ENCODE measurements at regions not wholly inside any gene's neighbourhood (a gene's known extent, or its start where the extent isn't known, plus 50 kb on each side); places are given as distances from the start of the nearest gene placed in this dataset.

- in situ Hi-C loops (cut with MboI; ENCODE audit: low pct_ligation_motif_present in 1 of 4, low pct_unique_long_range_greater_than_20kb in 1 of 4, low sequenced_read_pairs in 3 of 4) = no loop called here
- H3K36me3 ChIP-seq = no peaks in the 10 kb centered on the region
- H3K27me3 ChIP-seq = no peaks in the 10 kb centered on the region
- H3K4me1 ChIP-seq = no peaks in the 10 kb centered on the region
- no peak overlapping the region for H3K4me3 ChIP-seq
- DNase-seq = no peak
- TF ChIP-seq, protein P1, sequence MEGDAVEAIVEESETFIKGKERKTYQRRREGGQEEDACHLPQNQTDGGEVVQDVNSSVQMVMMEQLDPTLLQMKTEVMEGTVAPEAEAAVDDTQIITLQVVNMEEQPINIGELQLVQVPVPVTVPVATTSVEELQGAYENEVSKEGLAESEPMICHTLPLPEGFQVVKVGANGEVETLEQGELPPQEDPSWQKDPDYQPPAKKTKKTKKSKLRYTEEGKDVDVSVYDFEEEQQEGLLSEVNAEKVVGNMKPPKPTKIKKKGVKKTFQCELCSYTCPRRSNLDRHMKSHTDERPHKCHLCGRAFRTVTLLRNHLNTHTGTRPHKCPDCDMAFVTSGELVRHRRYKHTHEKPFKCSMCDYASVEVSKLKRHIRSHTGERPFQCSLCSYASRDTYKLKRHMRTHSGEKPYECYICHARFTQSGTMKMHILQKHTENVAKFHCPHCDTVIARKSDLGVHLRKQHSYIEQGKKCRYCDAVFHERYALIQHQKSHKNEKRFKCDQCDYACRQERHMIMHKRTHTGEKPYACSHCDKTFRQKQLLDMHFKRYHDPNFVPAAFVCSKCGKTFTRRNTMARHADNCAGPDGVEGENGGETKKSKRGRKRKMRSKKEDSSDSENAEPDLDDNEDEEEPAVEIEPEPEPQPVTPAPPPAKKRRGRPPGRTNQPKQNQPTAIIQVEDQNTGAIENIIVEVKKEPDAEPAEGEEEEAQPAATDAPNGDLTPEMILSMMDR (IDR thresholded peaks at IDR 0.05) = no peak
- TF ChIP-seq POLR2A (IDR thresholded peaks at IDR 0.05) (no peak), EP300 (IDR thresholded peaks at IDR 0.05; ENCODE audit: low read depth) (no peak), POLR2AphosphoS5 (IDR thresholded peaks at IDR 0.05) (no peak)
- H3K9me3 ChIP-seq = no peaks in the 10 kb centered on the region
- no peak overlapping the region for H3K27ac ChIP-seq
- intact Hi-C loops (cut with DNase I; ENCODE audit: low total_unique reads) = no loop called here
- 64 to 70% methylated on average over 2 to 5 of the region's 5 CpGs for WGBS, 2 donors (ENCODE audit: low coverage in 1 of 2)
These were observed 83.5 kb upstream of the RAPGEF2 start for GRCh38 chr4:159019356-159019755.

DNA sequence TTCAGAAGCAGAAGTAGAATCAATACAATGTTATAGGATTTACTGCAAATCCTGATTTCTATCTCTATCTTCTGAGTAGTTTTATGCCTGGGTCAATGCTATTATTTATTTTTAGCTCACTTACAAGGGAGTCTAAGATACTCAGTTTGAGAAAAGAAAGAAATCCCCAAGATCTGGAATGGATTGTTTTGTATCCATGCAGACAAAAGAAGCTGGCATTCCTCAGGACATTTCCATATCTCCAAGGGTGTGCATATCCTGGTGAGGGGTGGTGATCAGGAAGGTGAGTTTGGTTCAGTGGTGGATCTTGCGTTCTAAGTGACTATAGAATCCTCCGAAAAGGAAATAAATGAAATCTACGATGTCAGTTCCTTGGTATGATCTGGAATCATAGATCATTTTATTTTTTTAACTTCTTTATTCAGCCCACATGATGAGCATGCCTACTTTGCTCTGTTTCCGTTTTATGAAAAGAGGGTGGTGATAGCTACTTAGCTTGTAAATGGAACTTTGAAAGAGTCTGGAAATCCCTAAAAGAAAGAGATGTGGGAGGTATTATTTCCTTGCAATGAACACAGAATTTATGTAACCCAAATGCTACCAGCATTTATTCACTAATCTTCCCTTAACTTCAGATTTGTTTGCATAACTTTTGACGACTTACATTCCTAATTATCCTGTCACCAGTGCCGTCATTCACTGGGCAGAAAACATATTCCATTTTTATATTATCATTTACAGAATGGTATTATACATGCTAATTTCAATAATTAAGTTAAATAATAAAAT is 81.1 kb upstream of the RAPGEF2 start:
- no peaks in the 10 kb centered on the region for H3K9me3 ChIP-seq
- TF ChIP-seq POLR2AphosphoS5 (IDR thresholded peaks at IDR 0.05) (no peak), EP300 (IDR thresholded peaks at IDR 0.05; ENCODE audit: low read depth) (no peak), POLR2A (IDR thresholded peaks at IDR 0.05) (no peak)
- TF ChIP-seq, protein P1 (IDR thresholded peaks at IDR 0.05) = no peak
- 81 to 84% methylated on average over 6 of the region's 6 CpGs for WGBS, 2 donors (ENCODE audit: low coverage in 1 of 2)
- DNase-seq = no peak
- H3K4me1 ChIP-seq = no peaks in the 10 kb centered on the region
- in situ Hi-C loops (cut with MboI; ENCODE audit: low pct_ligation_motif_present in 1 of 4, low pct_unique_long_range_greater_than_20kb in 1 of 4, low sequenced_read_pairs in 3 of 4) = no loop called here
- intact Hi-C loops (cut with DNase I; ENCODE audit: low total_unique reads) = no loop called here
- H3K4me3 ChIP-seq = no peak overlapping the region
- no peaks in the 10 kb centered on the region for H3K27me3 ChIP-seq
- H3K27ac ChIP-seq = no peak overlapping the region
- no peaks in the 10 kb centered on the region for H3K36me3 ChIP-seq

DNA sequence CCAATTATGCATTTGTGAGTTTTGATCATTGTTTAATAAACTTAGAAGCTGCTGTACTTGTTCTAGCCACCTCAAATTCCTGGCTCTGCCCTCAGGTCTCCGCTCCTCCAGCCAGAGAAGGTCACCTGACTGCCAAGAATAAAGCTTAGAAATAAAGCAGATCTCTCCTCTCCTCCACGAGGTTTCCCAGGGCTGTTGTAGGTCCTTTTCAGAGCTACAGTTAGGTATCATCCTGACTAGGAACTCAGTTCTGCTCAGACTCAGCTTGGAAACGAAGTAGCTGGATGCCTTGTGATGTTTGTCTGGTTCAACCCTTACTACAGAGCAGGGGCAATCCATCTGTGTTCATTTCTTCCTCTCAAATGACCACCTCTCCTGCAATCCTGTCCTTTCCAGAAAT is 79.1 kb upstream of the RAPGEF2 start:
- H3K27ac ChIP-seq = peak overlapping the region in 3 of 4 donors; percentile 23 to 61 (median 45)
- TF ChIP-seq, protein P1 (IDR thresholded peaks at IDR 0.05) = no peak
- TF ChIP-seq POLR2A (IDR thresholded peaks at IDR 0.05) = no peak
- no peak for TF ChIP-seq EP300 (IDR thresholded peaks at IDR 0.05; ENCODE audit: low read depth)
- peak; percentile 46 to 79 (median 65) for TF ChIP-seq POLR2AphosphoS5 (IDR thresholded peaks at IDR 0.05)
- H3K27me3 ChIP-seq = no peaks in the 10 kb centered on the region
- in situ Hi-C loops (cut with MboI; ENCODE audit: low pct_ligation_motif_present in 1 of 4, low pct_unique_long_range_greater_than_20kb in 1 of 4, low sequenced_read_pairs in 3 of 4) = no loop called here
- H3K4me3 ChIP-seq = no peak overlapping the region
- intact Hi-C loops (cut with DNase I; ENCODE audit: low total_unique reads) = no loop called here
- DNase-seq = no peak
- H3K36me3 ChIP-seq = no peaks in the 10 kb centered on the region
- WGBS, 2 donors (ENCODE audit: low coverage in 1 of 2) = 60 to 70% methylated on average over 1 to 3 of the region's 3 CpGs
- no peaks in the 10 kb centered on the region for H3K4me1 ChIP-seq
- H3K9me3 ChIP-seq = no peaks in the 10 kb centered on the region

DNA sequence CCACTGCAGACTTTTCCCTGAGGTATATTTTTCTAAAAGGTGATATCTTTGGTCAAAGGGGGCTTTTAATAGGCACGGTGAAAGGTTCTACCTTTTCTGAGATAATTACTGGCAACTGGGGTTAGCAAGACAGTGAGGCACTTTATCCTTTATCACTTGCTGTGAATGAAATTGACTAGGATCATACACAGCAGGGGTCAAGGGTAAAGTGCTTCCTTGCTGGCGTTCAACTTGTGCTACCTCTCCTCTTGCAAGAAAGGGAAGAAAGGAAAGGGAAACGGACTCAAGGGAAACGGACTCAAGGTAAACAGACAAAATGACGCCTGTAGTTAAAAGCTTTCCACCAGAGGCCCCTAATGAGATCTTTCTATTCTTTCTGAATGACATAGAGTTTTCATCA is 78.6 kb upstream of the RAPGEF2 start:
- 70 to 72% methylated on average over 5 of the region's 5 CpGs for WGBS, 2 donors (ENCODE audit: low coverage in 1 of 2)
- peak overlapping the region in 3 of 4 donors; percentile 23 to 61 (median 42) for H3K27ac ChIP-seq

More for the DNA sequence above, 78.6 kb upstream of the RAPGEF2 start:
- in situ Hi-C loops (cut with MboI; ENCODE audit: low pct_ligation_motif_present in 1 of 4, low pct_unique_long_range_greater_than_20kb in 1 of 4, low sequenced_read_pairs in 3 of 4) (no loop called here), intact Hi-C loops (cut with DNase I; ENCODE audit: low total_unique reads) (no loop called here)
- Histone ChIP-seq H3K4me3 (no peak overlapping the region), H3K4me1 (no peaks in the 10 kb centered on the region), H3K36me3 (no peaks in the 10 kb centered on the region), H3K9me3 (no peaks in the 10 kb centered on the region), H3K27me3 (no peaks in the 10 kb centered on the region)
- TF ChIP-seq EP300 (IDR thresholded peaks at IDR 0.05; ENCODE audit: low read depth) (no peak), POLR2A (IDR thresholded peaks at IDR 0.05) (no peak), POLR2AphosphoS5 (IDR thresholded peaks at IDR 0.05) (no peak)
- TF ChIP-seq, protein P1 (IDR thresholded peaks at IDR 0.05) = no peak
- DNase-seq = no peak

All from transverse colon (tissue), 4 donors.